Psoas muscle (tissue), 7 donors: ENCODE measurements at regions not wholly inside any gene's neighbourhood (a gene's known extent, or its start where the extent isn't known, plus 50 kb on each side); places are given as distances from the start of the nearest gene placed in this dataset.

Experiments
- ATAC-seq, 4 donors: fragments of 200-7000 bp; cut with Tn5 transposase; one replicate each; pipeline ENCODE4 v1.9.1; 2020; ENCODE audit warnings: moderate library complexity in 3 of 4, mild to moderate bottlenecking in 2 of 4
- DNase-seq, 2 donors: peaks; one replicate each; pipeline ENCODE4 v3.0.0-alpha.2; 2020
- H3K27ac ChIP-seq: fragments of 200-600 bp; one replicate; pipeline ENCODE4 v1.8.0; 2022
- H3K27me3 ChIP-seq, 3 donors: fragments of 200-600 bp in 1 of 3; one replicate each; pipeline versions ENCODE4 v1.6.1 to v1.8.0; 2013 to 2022; ENCODE audit warnings: low read length in 2 of 3, mild to moderate bottlenecking in 2 of 3, moderate library complexity in 1 of 3; ENCODE audit not compliant: insufficient read depth in 3 of 3
- H3K36me3 ChIP-seq, 2 donors: fragments of 200-600 bp in 1 of 2; one replicate each; pipeline versions ENCODE4 v1.6.1 to v1.8.0; 2013 to 2022; ENCODE audit warnings: low read depth in 1 of 2, mild to moderate bottlenecking in 1 of 2, moderate library complexity in 1 of 2; ENCODE audit not compliant: insufficient read depth in 1 of 2
- H3K4me1 ChIP-seq: fragments of 200-600 bp; one replicate; pipeline ENCODE4 v1.8.0; 2022
- H3K4me3 ChIP-seq: fragments of 200-600 bp; one replicate; pipeline ENCODE4 v1.8.0; 2022; ENCODE audit warnings: mild to moderate bottlenecking
- H3K9me3 ChIP-seq: fragments of 200-600 bp; one replicate; pipeline ENCODE4 v1.8.0; 2022
- CTCF ChIP-seq: fragments of 200-600 bp; IDR thresholded peaks from one replicate; pipeline ENCODE4 v1.8.0; 2022; ENCODE audit warnings: antibody characterized with exemption
- WGBS, 3 donors: extraction: QIAGEN DNeasy Blood & Tissue Kit; methylation state at CpG; one replicate each; pipeline versions ENCODE4 v1.1.6 to v1.1.7; 2013; 5-methylcytosine and 5-hydroxymethylcytosine counted together
- intact Hi-C, 2 donors: fragments of 100-400 bp; cut with DNase I; formaldehyde crosslinking; loops; one replicate each; pipeline versions ENCODE4 v1.11.0 to v1.14.2; 2022
- donor health status: healthy with polysubstance abuse.
- donor health status: DM: no; HTN: no; CAD: no; lungs with moderate emphysema.
- donor health status: Bipolar disorder and iron deficiency.
- donor health status: healthy.
- donor health status: DM: yes; HTN: yes; CAD: no.
- donor health status: DM: no; HTN: no; CAD: no.
- donor health status: DM: yes; HTN: yes; CAD: no.

- Histone ChIP-seq H3K4me3 (no peak overlapping the region), H3K27ac (no peak overlapping the region), H3K27me3 (no peaks in the 10 kb centered on the region), H3K9me3 (no peaks in the 10 kb centered on the region), H3K36me3 (no peaks in the 10 kb centered on the region), H3K4me1 (no peaks in the 10 kb centered on the region)
- 46 to 80% (median 63%) methylated on average over 2 of the region's 2 CpGs for WGBS, 3 donors
- DNase-seq (no peak), ATAC-seq (no peak)
- no peak for TF ChIP-seq CTCF
- intact Hi-C loops = no loop called here
These were observed 739.4 kb downstream of the IRX1 start for GRCh38 chr5:4335078-4335477.

DNA sequence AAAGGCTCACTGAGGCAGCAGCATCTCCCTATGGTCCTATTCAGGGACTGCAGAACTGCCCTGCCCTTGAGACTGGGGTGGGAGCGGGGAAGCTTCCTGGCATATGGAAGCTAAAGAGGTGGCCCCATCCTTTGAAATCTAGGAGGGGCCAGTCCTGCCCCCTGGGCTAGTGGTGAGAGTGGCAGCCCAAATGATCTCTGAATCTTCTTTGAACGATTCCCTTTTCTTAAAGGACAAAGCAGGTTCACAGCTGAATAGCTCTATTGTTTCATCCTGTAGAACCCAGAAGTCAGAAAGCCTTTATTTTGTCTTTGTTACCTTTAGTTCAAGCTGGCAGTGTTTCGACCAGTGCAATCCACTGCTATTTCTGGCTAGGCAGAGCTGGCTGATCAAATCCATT is 741.9 kb downstream of the IRX1 start:
- intact Hi-C loops = no loop called here
- TF ChIP-seq CTCF = no peak
- H3K27me3 ChIP-seq = no peaks in the 10 kb centered on the region
- no peaks in the 10 kb centered on the region for H3K4me1 ChIP-seq
- DNase-seq = no peak
- H3K4me3 ChIP-seq = no peak overlapping the region
- ATAC-seq = no peak
- no peaks in the 10 kb centered on the region for H3K36me3 ChIP-seq
- H3K27ac ChIP-seq = no peak overlapping the region
- 56 to 72% (median 62%) methylated on average over 3 of the region's 3 CpGs for WGBS, 3 donors
- no peaks in the 10 kb centered on the region for H3K9me3 ChIP-seq

- H3K4me1 ChIP-seq = no peaks in the 10 kb centered on the region
- no peak overlapping the region for H3K27ac ChIP-seq
- DNase-seq (no peak), ATAC-seq (no peak)
- H3K27me3 ChIP-seq = no peaks in the 10 kb centered on the region
- TF ChIP-seq CTCF = no peak
- no peaks in the 10 kb centered on the region for H3K36me3 ChIP-seq
- no peak overlapping the region for H3K4me3 ChIP-seq
- H3K9me3 ChIP-seq = no peaks in the 10 kb centered on the region
- intact Hi-C loops = no loop called here
- WGBS, 3 donors = 74 to 84% (median 82%) methylated on average over 9 of the region's 9 CpGs
These were observed 744.3 kb downstream of the IRX1 start for GRCh38 chr5:4339949-4340348.

GRCh38 chr5:4345850-4346249 is 750.2 kb downstream of the IRX1 start:
- Histone ChIP-seq H3K27ac (no peak overlapping the region), H3K9me3 (no peaks in the 10 kb centered on the region), H3K27me3 (no peaks in the 10 kb centered on the region), H3K4me3 (no peak overlapping the region), H3K4me1 (no peaks in the 10 kb centered on the region), H3K36me3 (no peaks in the 10 kb centered on the region)
- intact Hi-C loops = no loop called here
- TF ChIP-seq CTCF = no peak
- DNase-seq (no peak), ATAC-seq (no peak)
- WGBS, 3 donors = 47 to 59% (median 56%) methylated on average over 1 of the region's 1 CpG

DNA sequence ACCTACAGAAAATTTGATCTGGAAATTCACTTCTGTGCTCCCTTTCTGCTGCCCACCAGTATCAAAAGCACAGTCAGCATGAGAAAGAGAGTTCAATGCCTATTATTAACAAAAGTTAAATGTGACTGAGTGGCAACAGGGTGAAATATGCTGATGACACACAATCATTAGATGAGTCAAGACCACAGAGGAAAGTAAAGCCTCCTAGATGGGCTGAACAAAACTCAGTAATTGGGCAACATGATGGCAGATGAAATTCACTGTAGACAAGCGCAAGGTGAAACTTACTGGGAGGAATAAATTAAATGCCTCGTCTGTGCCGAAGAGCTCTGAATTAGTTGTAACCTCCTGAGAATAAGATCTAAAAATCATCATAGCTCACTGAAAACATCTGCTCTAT is 752.8 kb downstream of the IRX1 start:
- Histone ChIP-seq H3K27ac (no peak overlapping the region), H3K36me3 (no peaks in the 10 kb centered on the region), H3K4me3 (no peak overlapping the region), H3K9me3 (no peaks in the 10 kb centered on the region), H3K27me3 (no peaks in the 10 kb centered on the region), H3K4me1 (no peaks in the 10 kb centered on the region)
- intact Hi-C loops = no loop called here
- ATAC-seq = no peak
- DNase-seq = no peak
- WGBS, 3 donors = 56 to 67% (median 64%) methylated on average over 3 of the region's 3 CpGs
- TF ChIP-seq CTCF = no peak
